ENCODE measurements at regions not wholly inside any gene's neighbourhood (a gene's known extent, or its start where the extent isn't known, plus 50 kb on each side); places are given as distances from the start of the nearest gene placed in this dataset.

- TF ChIP-seq ZFX (IDR thresholded peaks at IDR 0.05; ENCODE audit: borderline replicate concordance) (no peak), CTCF (IDR thresholded peaks at IDR 0.05) (no peak)
- H3K27ac ChIP-seq: no peak overlapping the region
Observed at GRCh38 chr18:28884304-28884703, 707.4 kb upstream of the CDH2 start.

GRCh38 chr18:28880856-28881255 lies 703.9 kb upstream of the CDH2 start:
- TF ChIP-seq CTCF (IDR thresholded peaks at IDR 0.05) (no peak), ZFX (IDR thresholded peaks at IDR 0.05; ENCODE audit: borderline replicate concordance) (no peak)

GRCh38 chr18:28875059-28875458 lies 698.1 kb upstream of the CDH2 start:
- H3K27ac ChIP-seq: no peak overlapping the region
- TF ChIP-seq CTCF (IDR thresholded peaks at IDR 0.05): no peak

More at GRCh38 chr18:28880856-28881255, 703.9 kb upstream of the CDH2 start:
- no peak overlapping the region for H3K27ac ChIP-seq

- TF ChIP-seq CTCF (IDR thresholded peaks at IDR 0.05) (no peak), ZFX (IDR thresholded peaks at IDR 0.05; ENCODE audit: borderline replicate concordance) (no peak)
- H3K27ac ChIP-seq: no peak overlapping the region
Observed at GRCh38 chr18:28863396-28863795, 686.5 kb upstream of the CDH2 start.

GRCh38 chr18:28858248-28858647 lies 681.3 kb upstream of the CDH2 start:
- H3K27ac ChIP-seq: no peak overlapping the region
- no peak for TF ChIP-seq ZFX (IDR thresholded peaks at IDR 0.05; ENCODE audit: borderline replicate concordance)
- TF ChIP-seq CTCF (IDR thresholded peaks at IDR 0.05): no peak

GRCh38 chr18:28855989-28856388 lies 679.1 kb upstream of the CDH2 start:
- TF ChIP-seq CTCF (IDR thresholded peaks at IDR 0.05): no peak
- H3K27ac ChIP-seq: no peak overlapping the region

- H3K27ac ChIP-seq: no peak overlapping the region
- TF ChIP-seq CTCF (IDR thresholded peaks at IDR 0.05): no peak
- no peak for TF ChIP-seq ZFX (IDR thresholded peaks at IDR 0.05; ENCODE audit: borderline replicate concordance)
Observed at GRCh38 chr18:28855524-28855923, 678.6 kb upstream of the CDH2 start.
